GM23338 (cell line): ENCODE measurements at regions not wholly inside any gene's neighbourhood (a gene's known extent, or its start where the extent isn't known, plus 50 kb on each side); places are given as distances from the start of the nearest gene placed in this dataset.
"Not testable (repeated sequence)": the region's sequence is repeated elsewhere in the genome, so short reads cannot be mapped to it uniquely, and the experiment has no call there.

Experiments used
- ATAC-seq: fragments of 200-7000 bp; cut with Tn5 transposase; 3 replicates; pipeline ENCODE4 v1.9.1; 2020
- DNase-seq: peaks from one replicate; pipeline ENCODE4 v3.0.0-alpha.2; 2015; ENCODE audit warnings: low spot score
- H2AFZ ChIP-seq: fragments of 200-600 bp; sonication (generic); 2 replicates; pipeline ENCODE4 v1.8.0; 2016; ENCODE audit warnings: antibody characterized with exemption, mild to moderate bottlenecking, moderate library complexity
- H3F3A ChIP-seq: fragments of 200-600 bp; sonication (generic); replicated peaks from 2 replicates; pipeline ENCODE4 v1.8.0; 2017; ENCODE audit warnings: antibody characterized with exemption, mixed run types, low read depth
- H3K27ac ChIP-seq: fragments of 200-600 bp; sonication (generic); 2 replicates; pipeline ENCODE4 v1.6.1; 2016; ENCODE audit warnings: low read depth
- H3K27me3 ChIP-seq: fragments of 200-600 bp; sonication (generic); 2 replicates; pipeline ENCODE4 v1.8.0; 2016; ENCODE audit warnings: mild to moderate bottlenecking, mixed run types, moderate library complexity; ENCODE audit not compliant: insufficient read depth
- H3K36me3 ChIP-seq: fragments of 200-600 bp; sonication (generic); 2 replicates; pipeline ENCODE4 v1.8.0; 2016; ENCODE audit warnings: mild to moderate bottlenecking; ENCODE audit not compliant: insufficient read depth
- H3K4me1 ChIP-seq: fragments of 200-600 bp; sonication (generic); 2 replicates; pipeline ENCODE4 v1.8.0; 2016; ENCODE audit warnings: mild to moderate bottlenecking, moderate library complexity; ENCODE audit not compliant: insufficient read depth
- H3K4me2 ChIP-seq: fragments of 200-600 bp; sonication (generic); 2 replicates; pipeline ENCODE4 v1.7.1; 2017; ENCODE audit warnings: mixed run types
- H3K4me3 ChIP-seq: fragments of 200-600 bp; sonication (generic); 2 replicates; pipeline ENCODE4 v1.6.1; 2016; ENCODE audit warnings: mixed run types
- H3K79me2 ChIP-seq: fragments of 200-600 bp; sonication (generic); replicated peaks from 2 replicates; pipeline ENCODE4 v1.8.0; 2017; ENCODE audit warnings: mild to moderate bottlenecking; ENCODE audit not compliant: insufficient read depth
- H3K9me2 ChIP-seq: fragments of 200-600 bp; sonication (generic); 2 replicates; pipeline ENCODE4 v1.8.0; 2017; ENCODE audit not compliant: insufficient read depth
- H4K20me1 ChIP-seq: fragments of 200-600 bp; sonication (generic); replicated peaks from 2 replicates; pipeline ENCODE4 v1.8.0; 2017; ENCODE audit warnings: mild to moderate bottlenecking; ENCODE audit not compliant: insufficient read depth
- H3K27ac Mint-ChIP-seq: 2 replicates; pipeline ENCODE4 v1.8.0; 2020; ENCODE audit warnings: inconsistent platforms, mild to moderate bottlenecking, moderate library complexity, mixed read lengths
- H3K27me3 Mint-ChIP-seq: 3 replicates; pipeline ENCODE4 v1.8.0; 2022; ENCODE audit warnings: low read depth, mild to moderate bottlenecking, moderate library complexity, mixed read lengths, inconsistent platforms; ENCODE audit not compliant: insufficient read depth, poor library complexity
- H3K36me3 Mint-ChIP-seq: 3 replicates; pipeline ENCODE4 v1.8.0; 2021; ENCODE audit warnings: low read depth, mild to moderate bottlenecking, inconsistent platforms, moderate library complexity, mixed read lengths
- H3K4me1 Mint-ChIP-seq: 3 replicates; pipeline ENCODE4 v1.8.0; 2020; ENCODE audit warnings: mild to moderate bottlenecking, inconsistent platforms, mixed read lengths
- H3K4me3 Mint-ChIP-seq: 3 replicates; pipeline ENCODE4 v1.8.0; 2021; ENCODE audit warnings: moderate library complexity, mild to moderate bottlenecking, inconsistent platforms, mixed read lengths
- H3K9me3 Mint-ChIP-seq: 3 replicates; pipeline ENCODE4 v1.8.0; 2020; ENCODE audit warnings: moderate library complexity, mild to moderate bottlenecking, inconsistent platforms, mixed read lengths
- CTCF ChIP-seq, 2 experiments: fragments of 200-600 bp in 1 of 2; sonication (generic) in 1 of 2; conservative IDR thresholded peaks; 2 replicates each; pipeline versions ENCODE4 v1.5.1 to v1.6.1; 2016 to 2017; ENCODE audit warnings: antibody characterized with exemption in 2 of 2, low read depth in 2 of 2, mild to moderate bottlenecking in 2 of 2, moderate library complexity in 1 of 2
- EZH2 ChIP-seq: fragments of 200-600 bp; sonication (generic); IDR thresholded peaks from one replicate; pipeline ENCODE4 v1.8.0; 2017; ENCODE audit warnings: antibody characterized with exemption, mild to moderate bottlenecking, low read depth; ENCODE audit not compliant: unreplicated experiment
- REST ChIP-seq: IDR thresholded peaks from one replicate; pipeline ENCODE4 v1.6.1; 2018; ENCODE audit warnings: antibody characterized with exemption; ENCODE audit not compliant: unreplicated experiment
- STAT1 ChIP-seq: IDR thresholded peaks from one replicate; pipeline ENCODE4 v1.6.1; 2016; ENCODE audit warnings: antibody characterized with exemption; ENCODE audit not compliant: unreplicated experiment

GRCh38 chr16:22980514-22980913, 166.6 kb downstream of the HS3ST2 start:
- not testable (repeated sequence) for H3K4me3 Mint-ChIP-seq, H3K79me2 ChIP-seq, H3K36me3 ChIP-seq, H3K9me2 ChIP-seq, H3K4me3 ChIP-seq, H3K27me3 Mint-ChIP-seq, H3K36me3 Mint-ChIP-seq, H2AFZ ChIP-seq, ATAC-seq, H3K27ac Mint-ChIP-seq, H4K20me1 ChIP-seq, H3K4me1 ChIP-seq, H3K27me3 ChIP-seq, H3K27ac ChIP-seq, DNase-seq, H3K4me2 ChIP-seq, H3F3A ChIP-seq, H3K4me1 Mint-ChIP-seq
- H3K9me3 Mint-ChIP-seq: peaks cover 10% of the 10 kb centered on the region; the same call in 2 of the 3 replicates

DNA sequence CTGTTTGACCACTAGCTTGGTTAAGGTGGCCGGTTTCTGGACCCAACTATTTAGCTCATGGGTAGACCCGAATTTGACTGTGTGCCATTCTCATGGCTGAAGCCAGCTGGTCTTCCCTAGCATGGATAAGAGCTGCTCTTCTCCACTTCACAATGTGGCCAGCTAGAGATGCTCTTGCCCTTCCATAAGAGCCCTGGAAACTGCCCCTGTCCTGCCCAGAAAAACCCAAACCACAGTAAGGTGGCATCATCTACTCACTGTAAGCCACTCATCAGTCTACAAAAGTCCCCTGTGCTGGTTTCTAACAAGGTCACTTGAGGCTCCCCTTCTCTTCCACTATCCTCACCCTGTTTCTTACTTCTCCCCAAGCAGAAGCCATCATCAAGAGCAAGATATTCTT, 165.1 kb downstream of the HS3ST2 start:
- peaks cover 8% of the 10 kb centered on the region; the same call in 2 of the 3 replicates for H3K4me1 Mint-ChIP-seq
- no peaks in the 10 kb centered on the region for H3K79me2 ChIP-seq
- peaks cover under 1% of the 10 kb centered on the region; the same call in 2 of the 3 replicates for H3K36me3 Mint-ChIP-seq
- H4K20me1 ChIP-seq: no peaks in the 10 kb centered on the region
- ATAC-seq (no peak), DNase-seq (no peak)
- no peak overlapping the region for H3K4me2 ChIP-seq
- H3K9me2 ChIP-seq: 0 out of 2 replicates have a peak, but pooled peaks cover 4% of the 10 kb centered on the region
- H3K27ac ChIP-seq: no peak overlapping the region
- no peak overlapping the region for H3K4me3 Mint-ChIP-seq
- TF ChIP-seq CTCF (conservative IDR thresholded peaks at IDR 0.05; ENCODE audit: low read depth in 2 of 2) (peak; percentile 9 to 36; a peak in 1 of 4 replicates), EZH2 (no peak), STAT1 (no peak)
- H3K36me3 ChIP-seq: no peaks in the 10 kb centered on the region
- H3K4me1 ChIP-seq: peaks cover 6% of the 10 kb centered on the region; the same call in 1 of the 2 replicates
- H3K9me3 Mint-ChIP-seq: peaks cover 7% of the 10 kb centered on the region; the same call in 2 of the 3 replicates
- no peaks in the 10 kb centered on the region for H3K27me3 ChIP-seq
- no peaks in the 10 kb centered on the region for H3F3A ChIP-seq
- no peak overlapping the region for H3K27ac Mint-ChIP-seq
- H3K4me3 ChIP-seq: no peak overlapping the region
- H2AFZ ChIP-seq: no peak overlapping the region
- peaks cover 2% of the 10 kb centered on the region for H3K27me3 Mint-ChIP-seq

- no peak for TF ChIP-seq REST
- TF ChIP-seq CTCF (conservative IDR thresholded peaks at IDR 0.05; ENCODE audit: low read depth in 2 of 2): peak; percentile 67 to 70
Measured at GRCh38 chr16:22977294-22977697, 163.3 kb downstream of the HS3ST2 start.

More at GRCh38 chr16:22977294-22977697, 163.3 kb downstream of the HS3ST2 start:
- no peaks in the 10 kb centered on the region for H4K20me1 ChIP-seq
- no peak overlapping the region for H3K27ac Mint-ChIP-seq
- no peak overlapping the region for H3K4me3 Mint-ChIP-seq
- no peak overlapping the region for H3K4me3 ChIP-seq
- H3K9me2 ChIP-seq: 0 out of 2 replicates have a peak, but pooled peaks cover 4% of the 10 kb centered on the region
- H2AFZ ChIP-seq: no peak overlapping the region
- no peaks in the 10 kb centered on the region for H3K36me3 Mint-ChIP-seq
- H3K4me1 Mint-ChIP-seq: peaks cover 8% of the 10 kb centered on the region; the same call in 2 of the 3 replicates
- H3K4me2 ChIP-seq: no peak overlapping the region
- no peaks in the 10 kb centered on the region for H3K36me3 ChIP-seq
- no peaks in the 10 kb centered on the region for H3K27me3 ChIP-seq
- H3K4me1 ChIP-seq: peaks cover 6% of the 10 kb centered on the region; the same call in 1 of the 2 replicates
- H3K79me2 ChIP-seq: no peaks in the 10 kb centered on the region
- peaks cover 2% of the 10 kb centered on the region for H3K27me3 Mint-ChIP-seq
- no peaks in the 10 kb centered on the region for H3F3A ChIP-seq
- DNase-seq (peak; percentile 72), ATAC-seq (peak; percentile 88)
- H3K27ac ChIP-seq: no peak overlapping the region
- no peaks in the 10 kb centered on the region; the same call in 2 of the 3 replicates for H3K9me3 Mint-ChIP-seq
